Ecto neural progenitor cell (in vitro differentiated cells): ENCODE measurements at regions not wholly inside any gene's neighbourhood (a gene's known extent, or its start where the extent isn't known, plus 50 kb on each side); places are given as distances from the start of the nearest gene placed in this dataset.
"Not testable (repeated sequence)": the region's sequence is repeated elsewhere in the genome, so short reads cannot be mapped to it uniquely, and the experiment has no call there.

Experiments
- DNase-seq: peaks from one replicate; pipeline ENCODE4 v3.0.0-alpha.2; 2018; ENCODE audit warnings: low spot score

DNA sequence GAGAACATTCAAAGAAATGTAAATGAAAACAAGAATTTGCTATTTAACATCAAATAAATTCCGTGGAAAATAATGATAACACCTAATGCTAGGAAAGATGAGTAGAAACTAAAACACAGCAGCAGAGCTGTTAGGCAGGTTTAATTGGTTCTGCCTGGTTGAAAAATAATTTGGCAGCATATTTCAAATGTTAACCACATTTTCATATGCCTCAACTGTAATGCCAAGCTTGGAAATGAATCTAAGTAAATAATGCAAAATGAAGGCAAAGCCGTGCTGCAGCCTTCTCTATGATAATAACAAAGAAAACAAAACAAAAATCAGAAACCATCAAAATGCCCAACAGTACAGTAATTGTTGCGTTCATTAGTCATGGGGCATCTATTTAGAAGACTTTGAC, 79.9 kb upstream of the MSX2 start:
- no peak for DNase-seq

DNA sequence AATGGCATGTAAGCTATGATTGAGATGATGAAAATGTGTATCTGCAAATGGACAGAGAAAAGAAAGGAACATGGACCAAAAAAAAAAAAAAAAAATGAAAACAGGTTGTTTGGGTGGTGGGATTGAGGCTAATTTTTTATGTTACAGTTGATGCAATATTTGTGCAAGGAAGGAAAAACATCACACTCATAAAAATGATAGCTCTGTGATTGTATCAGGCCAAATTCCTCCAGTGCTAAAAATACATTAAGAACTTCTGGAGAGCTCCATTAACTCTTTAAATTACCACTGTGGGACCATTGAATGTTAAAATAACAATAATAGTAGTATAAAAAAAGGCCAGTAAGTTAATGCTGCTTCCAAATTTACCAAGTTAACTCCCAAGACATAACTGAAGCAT, 79.5 kb upstream of the MSX2 start:
- DNase-seq, result no peak

DNA sequence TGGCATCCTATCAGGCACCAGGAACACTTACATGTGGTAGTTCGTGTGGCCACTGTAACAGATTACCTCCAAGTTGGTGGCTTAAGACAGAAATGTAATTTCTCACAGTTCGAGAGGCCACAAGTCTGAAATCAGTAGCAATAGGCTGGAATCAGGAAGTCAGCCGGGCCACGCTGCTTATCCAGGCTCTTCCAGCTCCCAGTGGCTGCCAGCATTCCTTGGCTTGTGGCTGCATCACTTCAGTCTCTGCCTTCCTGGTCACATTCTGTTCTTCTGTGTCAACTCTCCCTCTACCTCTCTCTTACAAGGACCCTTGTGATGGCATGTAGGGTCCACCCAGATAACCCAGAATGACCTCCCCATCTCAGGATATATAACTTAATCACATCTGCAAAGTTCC, 78.7 kb upstream of the MSX2 start:
- DNase-seq, result no peak

DNA sequence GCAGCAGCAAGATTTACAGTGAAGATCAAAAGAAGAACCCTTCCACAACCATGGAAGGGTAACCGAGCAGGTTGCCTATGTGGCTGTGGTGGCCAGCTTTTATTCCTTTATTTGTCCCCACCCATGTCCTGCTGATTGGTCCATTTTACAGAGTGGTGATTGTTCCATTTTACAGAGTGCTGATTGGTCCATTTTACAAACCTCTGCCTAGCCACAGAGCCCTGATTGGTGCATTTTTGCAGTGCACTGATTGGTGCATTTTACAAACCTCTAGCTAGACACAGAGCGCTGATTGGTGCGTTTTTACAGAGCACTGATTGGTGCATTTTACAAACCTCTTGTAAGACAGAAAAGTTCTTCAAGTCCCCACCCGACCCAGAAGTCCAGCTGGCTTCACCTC, 75.8 kb upstream of the MSX2 start:
- DNase-seq, result not testable (repeated sequence)

DNA sequence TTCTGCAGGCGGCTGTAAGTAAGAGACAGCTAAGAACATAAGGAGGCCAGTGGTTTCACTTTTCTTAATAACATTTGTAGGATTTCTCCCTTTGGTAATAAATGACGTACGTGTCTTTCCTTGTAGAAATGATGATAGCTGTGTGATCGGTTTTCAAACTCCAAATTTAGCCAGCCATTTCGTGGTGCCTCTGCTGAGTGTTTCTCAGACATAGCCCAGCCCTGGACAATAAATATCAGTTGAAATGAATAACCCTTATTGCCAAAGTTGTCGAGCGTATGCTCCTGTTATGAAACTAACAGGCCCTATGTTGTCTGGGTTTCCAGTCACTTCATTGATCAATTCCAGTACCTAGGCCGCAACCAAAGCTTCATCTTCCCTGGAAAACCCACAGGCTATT, 75.0 kb upstream of the MSX2 start:
- DNase-seq, result no peak

DNA sequence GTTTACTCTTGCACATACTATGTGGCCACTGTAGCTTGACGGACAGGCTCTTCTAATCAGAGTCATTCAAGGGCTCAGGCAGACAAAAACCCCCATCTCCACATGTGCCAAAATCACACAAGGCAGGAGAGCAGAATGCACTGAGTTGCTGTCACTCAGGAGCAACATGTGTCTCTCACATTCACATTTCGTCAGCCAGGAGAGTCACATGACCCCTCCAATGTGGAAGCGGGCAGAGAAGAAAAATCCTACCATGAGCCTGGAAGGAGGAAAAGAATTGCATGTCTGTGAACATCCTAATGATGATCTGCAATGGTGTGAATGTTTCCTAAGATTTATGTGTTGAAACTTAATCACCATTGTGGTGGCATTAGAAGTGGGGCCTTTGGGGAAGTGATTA, 69.9 kb upstream of the MSX2 start:
- DNase-seq, result no peak

DNA sequence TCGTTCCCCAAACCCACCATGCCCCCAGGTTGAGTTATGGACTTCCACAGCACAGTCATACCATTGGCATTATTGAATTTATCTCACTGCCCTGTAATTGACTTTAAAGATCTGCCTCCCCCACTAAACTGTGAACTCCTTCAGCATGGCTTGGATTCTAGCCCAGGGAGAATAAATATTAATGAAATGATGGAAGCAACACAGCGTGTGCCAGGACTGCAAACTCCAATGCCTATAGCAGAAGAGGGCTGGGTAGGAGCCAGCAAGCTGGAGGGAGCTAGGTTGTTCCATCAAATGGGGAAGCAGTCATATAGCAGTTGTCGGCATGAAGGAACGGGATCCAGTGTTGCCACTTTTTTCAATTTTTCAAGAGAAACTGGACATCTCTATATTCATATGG, 69.0 kb upstream of the MSX2 start:
- no peak for DNase-seq

DNA sequence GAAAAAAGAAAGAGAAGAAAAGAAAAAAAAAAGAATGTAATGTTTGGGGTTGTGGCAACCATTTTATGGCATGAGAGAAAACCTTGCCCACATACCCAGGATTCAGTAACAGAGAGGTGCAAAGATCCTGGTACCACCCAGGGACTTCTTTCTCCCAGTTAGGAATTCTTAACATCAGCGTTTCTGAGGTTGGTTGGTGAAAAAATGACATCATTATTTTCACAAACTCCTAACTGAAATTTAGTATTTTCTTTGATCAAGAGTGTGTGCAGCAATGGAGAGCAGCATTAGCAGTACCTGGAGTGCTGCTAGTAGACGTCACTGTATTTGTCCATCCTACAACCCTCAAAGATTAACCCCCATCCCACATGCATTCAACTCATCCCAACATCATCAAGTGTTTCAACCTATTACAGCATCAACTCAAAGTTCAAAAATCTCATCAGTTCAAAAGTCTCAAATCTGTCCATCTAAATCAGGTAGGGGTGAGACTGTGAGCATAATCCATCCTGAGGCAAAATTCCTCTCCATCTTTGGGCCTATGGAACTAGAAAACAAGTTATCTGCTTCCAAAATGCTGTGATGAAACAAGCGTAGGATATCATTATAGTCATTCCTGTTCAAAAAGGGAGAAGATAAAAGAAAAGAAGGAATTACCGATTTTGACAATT, 60.1 kb upstream of the MSX2 start:
- no peak for DNase-seq

DNA sequence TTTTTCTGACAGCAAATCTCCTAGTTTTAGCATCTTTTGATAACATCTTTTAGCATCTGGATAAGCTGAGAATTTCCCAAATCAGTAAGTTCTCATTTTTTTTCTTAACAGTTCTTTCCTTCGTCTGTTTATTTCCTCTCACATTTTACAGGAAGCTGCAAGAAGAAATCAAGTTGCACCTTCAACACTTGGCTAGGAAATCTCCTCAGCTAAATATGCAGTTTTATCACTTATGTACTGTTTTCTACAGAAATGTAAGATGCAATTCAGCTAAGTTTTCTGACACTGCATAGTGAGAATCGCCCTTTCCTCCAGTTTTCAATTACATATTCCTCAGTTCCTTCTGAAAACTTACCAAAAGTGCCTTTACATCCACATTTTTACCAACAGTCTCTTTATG, 59.0 kb upstream of the MSX2 start:
- no peak for DNase-seq

DNA sequence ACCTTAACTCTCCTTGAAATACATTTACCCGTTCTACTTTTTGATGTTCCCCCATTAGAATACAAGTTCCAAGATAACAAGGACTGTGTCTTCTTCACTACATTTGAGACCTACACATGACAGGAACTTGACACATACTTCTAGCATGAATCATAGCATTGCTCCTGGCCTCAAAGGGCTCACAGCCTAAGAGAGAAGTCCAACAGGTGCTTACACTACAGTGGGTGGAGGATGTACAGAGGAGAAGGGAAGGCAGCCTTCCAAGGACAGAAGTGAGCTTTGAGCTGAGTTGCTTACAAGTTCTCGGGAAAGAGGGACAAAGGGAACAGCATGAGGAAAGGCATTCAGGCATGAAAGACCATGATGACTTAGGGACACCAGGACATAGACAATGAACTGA, 56.9 kb upstream of the MSX2 start:
- no peak for DNase-seq

DNA sequence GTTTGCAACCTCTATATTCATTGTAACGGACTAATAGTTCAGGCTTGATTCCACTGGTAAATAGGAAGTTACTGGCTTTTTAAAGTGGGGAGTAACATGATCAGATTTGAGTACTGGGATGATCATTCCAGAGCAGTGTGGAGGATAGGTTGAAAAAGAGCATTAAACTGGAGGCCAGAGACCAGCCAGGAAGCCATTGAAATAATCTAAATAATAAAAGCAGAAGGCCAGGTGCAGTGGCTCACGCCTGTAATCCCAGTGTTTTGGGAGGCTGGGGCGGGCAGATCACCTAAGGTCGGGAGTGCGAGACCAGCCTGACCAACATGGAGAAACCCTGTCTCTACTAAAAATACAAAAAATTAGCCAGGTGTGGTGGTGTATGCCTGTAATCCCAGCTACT, 56.0 kb upstream of the MSX2 start:
- DNase-seq, result no peak
